ENCODE measurements at regions not wholly inside any gene's neighbourhood (a gene's known extent, or its start where the extent isn't known, plus 50 kb on each side); places are given as distances from the start of the nearest gene placed in this dataset.

- no peaks in the 10 kb centered on the region for H3K36me3 Mint-ChIP-seq
- TF ChIP-seq ZNF416 (CRISPR knock-in tag; IDR thresholded peaks at IDR 0.05) (no peak), MLX (CRISPR knock-in tag; IDR thresholded peaks at IDR 0.05) (no peak)
- H3K27me3 Mint-ChIP-seq (ENCODE audit: low read depth) = no peaks in the 10 kb centered on the region; the same call in 1 of the 2 replicates
- H3K9me3 Mint-ChIP-seq = no peaks in the 10 kb centered on the region
- DNase-seq (ENCODE audit: low spot score) (no peak), ATAC-seq (no peak)
- no peak overlapping the region for H3K27ac Mint-ChIP-seq
- peaks cover 8% of the 10 kb centered on the region for H3K4me1 Mint-ChIP-seq
- POLR2A ChIA-PET = no interaction called here
- CTCF ChIA-PET = interaction anchor here (1.3 to 2.4 kb wide), 3 partner anchors 195 to 1012 kb away, joined by 3 to 8 read pairs (median 3); no protein-coding TSS in a partner anchor
- no peak overlapping the region for H3K4me3 Mint-ChIP-seq
Measured at GRCh38 chr3:187942658-187943241, 197.5 kb upstream of the BCL6 start.

- Mint-ChIP-seq H3K27me3 (ENCODE audit: low read depth) (no peaks in the 10 kb centered on the region; the same call in 1 of the 2 replicates), H3K9me3 (no peaks in the 10 kb centered on the region), H3K4me1 (peaks cover 8% of the 10 kb centered on the region), H3K4me3 (no peak overlapping the region), H3K27ac (no peak overlapping the region), H3K36me3 (no peaks in the 10 kb centered on the region)
- ATAC-seq = peak; percentile 46; the same call in 1 of the 2 replicates
- POLR2A ChIA-PET = no interaction called here
- no peak for TF ChIP-seq ZMAT4 (CRISPR knock-in tag; IDR thresholded peaks at IDR 0.05)
- TF ChIP-seq GABPB1 (CRISPR knock-in tag; IDR thresholded peaks at IDR 0.05) = peak; percentile 28; the same call in 1 of the 2 replicates
- DNase-seq (ENCODE audit: low spot score) = no peak
- CTCF ChIA-PET = no interaction called here
Measured at GRCh38 chr3:187943677-187944389, 198.6 kb upstream of the BCL6 start.

GRCh38 chr3:187944390-187945179 is 199.3 kb upstream of the BCL6 start:
- Mint-ChIP-seq H3K4me1 (peaks cover 8% of the 10 kb centered on the region), H3K36me3 (no peaks in the 10 kb centered on the region), H3K27me3 (ENCODE audit: low read depth) (no peaks in the 10 kb centered on the region; the same call in 1 of the 2 replicates), H3K4me3 (no peak overlapping the region), H3K9me3 (no peaks in the 10 kb centered on the region), H3K27ac (no peak overlapping the region)
- TF ChIP-seq PRDM15 (CRISPR knock-in tag; IDR thresholded peaks at IDR 0.05) (no peak), USF1 (CRISPR knock-in tag; IDR thresholded peaks at IDR 0.05) (no peak), JAZF1 (CRISPR knock-in tag; IDR thresholded peaks at IDR 0.05) (no peak), ELF4 (CRISPR knock-in tag; IDR thresholded peaks at IDR 0.05; ENCODE audit: low read depth) (no peak), ZNF317 (CRISPR knock-in tag; IDR thresholded peaks at IDR 0.05; ENCODE audit: borderline replicate concordance, low read depth) (no peak)
- CTCF ChIA-PET = no interaction called here
- DNase-seq (ENCODE audit: low spot score) (no peak), ATAC-seq (no peak; the same call in 1 of the 2 replicates)
- POLR2A ChIA-PET = no interaction called here

GRCh38 chr3:187945374-187945773 is 200.1 kb upstream of the BCL6 start:
- CTCF ChIA-PET = no interaction called here
- Mint-ChIP-seq H3K4me1 (peaks cover 8% of the 10 kb centered on the region), H3K4me3 (no peak overlapping the region), H3K36me3 (no peaks in the 10 kb centered on the region), H3K27me3 (ENCODE audit: low read depth) (no peaks in the 10 kb centered on the region; the same call in 1 of the 2 replicates), H3K27ac (no peak overlapping the region), H3K9me3 (no peaks in the 10 kb centered on the region)
- POLR2A ChIA-PET = no interaction called here
- no peak for ATAC-seq
- no peak for DNase-seq (ENCODE audit: low spot score)
- TF ChIP-seq ZNF512 (CRISPR knock-in tag; IDR thresholded peaks at IDR 0.05; ENCODE audit: borderline replicate concordance) (no peak), SOX15 (CRISPR knock-in tag; IDR thresholded peaks at IDR 0.05) (no peak), STAT6 (CRISPR knock-in tag; conservative IDR thresholded peaks at IDR 0.05; ENCODE audit: low read depth) (no peak), HMGXB4 (CRISPR knock-in tag; IDR thresholded peaks at IDR 0.05) (no peak), ZNF423 (CRISPR knock-in tag; IDR thresholded peaks at IDR 0.05) (no peak)

Measured in WTC11 (cell line).